PC-3 (cell line): ENCODE measurements at regions not wholly inside any gene's neighbourhood (a gene's known extent, or its start where the extent isn't known, plus 50 kb on each side); places are given as distances from the start of the nearest gene placed in this dataset.

ENCODE experiments used
- ATAC-seq: fragments of 200-7000 bp; cut with Tn5 transposase; 2 replicates; pipeline ENCODE4 v1.9.1; 2020; ENCODE audit warnings: mild to moderate bottlenecking, moderate library complexity
- BruUV-seq: library from RNA; stranded (reverse); fragments of 400-500 nt; replicated peaks from 2 replicates; lab custom pipeline; 2021; lab: Mats Ljungman, UMichigan
- CTCF ChIA-PET: fragments of 300-600 bp; sonication (Branson Sonifier 250); formaldehyde crosslinking; loops from one replicate; lab custom pipeline; 2022; ENCODE audit warnings: antibody characterized with exemption; lab: Charles Lee
- POLR2A ChIA-PET: fragments of 300-600 bp; sonication (Branson Sonifier 250); formaldehyde crosslinking; loops from one replicate; lab custom pipeline; 2022; ENCODE audit warnings: antibody characterized with exemption; ENCODE audit not compliant: unreplicated experiment; lab: Charles Lee
- DNase-seq: peaks from one replicate; pipeline ENCODE4 v3.0.0-alpha.2; 2015
- H2AFZ ChIP-seq: fragments of 300-600 bp; sonication (generic); 2 replicates; pipeline ENCODE4 v1.6.0; 2016; ENCODE audit warnings: antibody characterized with exemption, low read length
- H3F3A ChIP-seq: fragments of 300-600 bp; sonication (generic); one replicate; pipeline ENCODE4 v1.6.0; 2017; ENCODE audit warnings: antibody characterized with exemption, low read length, control low read depth, mild to moderate bottlenecking; ENCODE audit not compliant: unreplicated experiment
- H3K27ac ChIP-seq: fragments of 300-600 bp; sonication (generic); 2 replicates; pipeline ENCODE4 v1.5.1; 2016; ENCODE audit warnings: mild to moderate bottlenecking, low read length
- H3K27me3 ChIP-seq: fragments of 300-600 bp; sonication (generic); 2 replicates; pipeline ENCODE4 v1.6.1; 2016; ENCODE audit warnings: low read length, mixed read lengths
- H3K36me3 ChIP-seq: fragments of 300-600 bp; sonication (generic); 2 replicates; pipeline ENCODE4 v1.6.1; 2016; ENCODE audit warnings: low read depth, mixed run types, low read length, mixed read lengths
- H3K4me1 ChIP-seq: fragments of 300-600 bp; sonication (generic); 2 replicates; pipeline ENCODE4 v1.5.1; 2016; ENCODE audit warnings: low read length; ENCODE audit not compliant: insufficient read depth
- H3K4me2 ChIP-seq: fragments of 300-600 bp; sonication (generic); 2 replicates; pipeline ENCODE4 v1.6.0; 2016; ENCODE audit warnings: low read length
- H3K4me3 ChIP-seq: fragments of 300-600 bp; sonication (generic); 2 replicates; pipeline ENCODE4 v1.5.1; 2016; ENCODE audit warnings: mild to moderate bottlenecking, low read length, mixed read lengths
- H3K79me2 ChIP-seq: fragments of 300-600 bp; sonication (generic); 2 replicates; pipeline ENCODE4 v1.6.1; 2017; ENCODE audit warnings: low read length, mixed read lengths
- H3K9ac ChIP-seq: fragments of 300-600 bp; sonication (generic); 2 replicates; pipeline ENCODE4 v1.6.0; 2016; ENCODE audit warnings: mild to moderate bottlenecking, low read length
- H3K9me2 ChIP-seq: fragments of 300-600 bp; sonication (generic); replicated peaks from 2 replicates; pipeline ENCODE4 v1.6.1; 2016; ENCODE audit warnings: mixed run types, low read length, mixed read lengths
- H3K9me3 ChIP-seq: fragments of 300-600 bp; sonication (generic); 2 replicates; pipeline ENCODE4 v1.6.1; 2016; ENCODE audit warnings: low read length, mixed read lengths
- H4K20me1 ChIP-seq: fragments of 300-600 bp; sonication (generic); 2 replicates; pipeline ENCODE4 v1.6.1; 2016; ENCODE audit warnings: low read length, mixed read lengths
- EZH2 ChIP-seq: fragments of 300-600 bp; sonication (generic); IDR thresholded peaks from one replicate; pipeline ENCODE4 v1.6.1; 2017; ENCODE audit warnings: antibody characterized with exemption, mild to moderate bottlenecking, low read length; ENCODE audit not compliant: unreplicated experiment
- EZH2phosphoT487 ChIP-seq: fragments of 300-600 bp; sonication (generic); IDR thresholded peaks from 2 replicates; pipeline ENCODE4 v1.6.1; 2018; ENCODE audit warnings: mild to moderate bottlenecking, antibody characterized with exemption, low read length, borderline replicate concordance
- intact Hi-C: fragments of 100-400 bp; cut with micrococcal nuclease; formaldehyde crosslinking; loops from 2 replicates; pipeline ENCODE4 v1.9.0; 2023
- TF ChIP-seq, protein P1 (sequence below): fragments of 300-600 bp; sonication (generic); conservative IDR thresholded peaks from 2 replicates; pipeline ENCODE4 v1.5.1; 2017; ENCODE audit warnings: antibody characterized with exemption, low read depth, mild to moderate bottlenecking, low read length

DNA sequence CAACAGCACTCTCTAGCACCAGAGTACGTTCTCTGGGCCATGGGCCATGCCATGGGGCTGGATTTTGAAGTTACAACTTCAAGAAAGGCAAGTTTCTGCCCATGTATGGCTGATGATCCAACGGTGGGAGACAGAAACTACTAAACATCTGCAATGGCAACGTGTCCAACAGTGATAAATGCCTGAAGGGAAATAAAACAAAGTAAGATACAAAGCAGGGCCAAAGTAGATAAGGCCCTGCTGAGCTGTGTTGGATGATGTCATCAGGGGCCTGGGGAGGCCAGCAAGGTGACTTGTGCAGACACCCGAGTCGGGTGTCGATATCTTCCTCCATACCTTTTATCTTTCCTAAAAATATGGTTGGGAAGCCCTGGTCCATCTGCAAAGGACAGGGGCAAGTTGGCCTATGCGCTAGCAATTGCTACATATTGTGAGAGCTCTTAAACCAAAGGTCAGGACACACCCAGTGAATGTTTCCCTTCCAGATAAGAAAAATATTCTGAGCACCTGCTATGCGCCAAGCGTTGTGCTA, 487.2 kb downstream of the MN1 start:
- H3K4me1 ChIP-seq, result no peaks in the 10 kb centered on the region
- H3K27me3 ChIP-seq, result peaks cover 17% of the 10 kb centered on the region
- no peaks in the 10 kb centered on the region for H3K79me2 ChIP-seq
- intact Hi-C loops, result no loop called here
- no peak overlapping the region for H3K4me3 ChIP-seq
- H3K4me2 ChIP-seq, result no peak overlapping the region
- no peaks in the 10 kb centered on the region for H3F3A ChIP-seq
- TF ChIP-seq, protein P1, sequence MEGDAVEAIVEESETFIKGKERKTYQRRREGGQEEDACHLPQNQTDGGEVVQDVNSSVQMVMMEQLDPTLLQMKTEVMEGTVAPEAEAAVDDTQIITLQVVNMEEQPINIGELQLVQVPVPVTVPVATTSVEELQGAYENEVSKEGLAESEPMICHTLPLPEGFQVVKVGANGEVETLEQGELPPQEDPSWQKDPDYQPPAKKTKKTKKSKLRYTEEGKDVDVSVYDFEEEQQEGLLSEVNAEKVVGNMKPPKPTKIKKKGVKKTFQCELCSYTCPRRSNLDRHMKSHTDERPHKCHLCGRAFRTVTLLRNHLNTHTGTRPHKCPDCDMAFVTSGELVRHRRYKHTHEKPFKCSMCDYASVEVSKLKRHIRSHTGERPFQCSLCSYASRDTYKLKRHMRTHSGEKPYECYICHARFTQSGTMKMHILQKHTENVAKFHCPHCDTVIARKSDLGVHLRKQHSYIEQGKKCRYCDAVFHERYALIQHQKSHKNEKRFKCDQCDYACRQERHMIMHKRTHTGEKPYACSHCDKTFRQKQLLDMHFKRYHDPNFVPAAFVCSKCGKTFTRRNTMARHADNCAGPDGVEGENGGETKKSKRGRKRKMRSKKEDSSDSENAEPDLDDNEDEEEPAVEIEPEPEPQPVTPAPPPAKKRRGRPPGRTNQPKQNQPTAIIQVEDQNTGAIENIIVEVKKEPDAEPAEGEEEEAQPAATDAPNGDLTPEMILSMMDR, result no peak
- TF ChIP-seq EZH2phosphoT487 (no peak), EZH2 (no peak)
- H3K27ac ChIP-seq, result no peak overlapping the region
- H4K20me1 ChIP-seq, result no peaks in the 10 kb centered on the region
- BruUV-seq, result no TSS peak
- no peak for DNase-seq
- no peak overlapping the region for H2AFZ ChIP-seq
- CTCF ChIA-PET, result no interaction called here
- no peak for ATAC-seq
- H3K9me3 ChIP-seq, result no peaks in the 10 kb centered on the region
- no peak overlapping the region for H3K9ac ChIP-seq
- H3K36me3 ChIP-seq, result no peaks in the 10 kb centered on the region
- POLR2A ChIA-PET, result no interaction called here
- H3K9me2 ChIP-seq, result no peaks in the 10 kb centered on the region

DNA sequence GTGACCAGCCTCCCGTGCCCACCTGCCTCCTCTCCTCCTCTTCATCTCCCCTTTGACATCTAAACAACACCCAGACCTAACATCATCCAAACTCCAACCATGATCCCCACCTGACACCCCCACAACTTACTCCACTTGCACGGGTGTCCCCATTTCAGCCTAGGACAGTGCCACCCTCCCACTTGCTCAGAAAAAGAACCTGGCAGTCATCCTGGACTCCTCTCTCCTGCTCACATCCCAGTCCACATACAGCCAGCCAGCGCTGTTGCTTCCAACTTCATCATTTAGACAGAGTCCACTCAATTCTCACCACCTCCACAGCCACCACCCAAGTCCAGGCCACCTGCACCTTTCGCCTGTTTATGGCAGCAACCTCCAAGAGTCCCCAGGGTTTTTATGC, 485.7 kb downstream of the MN1 start:
- H3K27me3 ChIP-seq, result peaks cover 20% of the 10 kb centered on the region
- H3K9me3 ChIP-seq, result no peaks in the 10 kb centered on the region
- ChIA-PET CTCF (no interaction called here), POLR2A (no interaction called here)
- DNase-seq, result no peak
- H3K4me1 ChIP-seq, result no peaks in the 10 kb centered on the region
- intact Hi-C loops, result no loop called here
- no peak overlapping the region for H3K4me3 ChIP-seq
- BruUV-seq, result no TSS peak
- H3F3A ChIP-seq, result no peaks in the 10 kb centered on the region
- TF ChIP-seq EZH2 (no peak), EZH2phosphoT487 (no peak)
- TF ChIP-seq, protein P1, result no peak
- H4K20me1 ChIP-seq, result no peaks in the 10 kb centered on the region
- H3K36me3 ChIP-seq, result no peaks in the 10 kb centered on the region
- H3K9ac ChIP-seq, result no peak overlapping the region
- H3K4me2 ChIP-seq, result no peak overlapping the region
- H2AFZ ChIP-seq, result no peak overlapping the region
- H3K79me2 ChIP-seq, result no peaks in the 10 kb centered on the region
- ATAC-seq, result no peak
- no peaks in the 10 kb centered on the region for H3K9me2 ChIP-seq
- H3K27ac ChIP-seq, result no peak overlapping the region

DNA sequence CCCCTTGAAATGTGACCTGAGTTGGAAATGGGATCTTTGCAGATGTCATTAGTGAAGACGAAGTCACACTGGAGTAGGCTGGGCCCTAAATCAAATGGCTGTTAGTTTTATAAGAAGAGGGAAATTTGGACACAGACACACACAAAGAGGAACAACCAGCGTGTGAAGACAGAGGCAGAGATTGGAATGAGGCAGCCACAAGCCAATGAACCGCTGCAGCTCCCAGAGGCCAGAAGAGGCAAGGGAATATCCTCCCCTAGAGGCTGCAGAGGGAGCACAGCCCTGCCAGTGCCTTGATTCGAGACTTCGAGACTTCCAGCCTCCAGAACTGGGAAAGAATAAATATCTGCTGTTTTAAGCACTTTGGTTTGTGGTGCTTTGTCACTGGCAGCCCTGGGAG, 484.5 kb downstream of the MN1 start:
- Histone ChIP-seq H3K9me3 (no peaks in the 10 kb centered on the region), H3K9me2 (no peaks in the 10 kb centered on the region), H4K20me1 (no peaks in the 10 kb centered on the region), H2AFZ (no peak overlapping the region), H3F3A (no peaks in the 10 kb centered on the region), H3K4me3 (no peak overlapping the region), H3K9ac (no peak overlapping the region), H3K79me2 (no peaks in the 10 kb centered on the region), H3K36me3 (no peaks in the 10 kb centered on the region), H3K4me2 (no peak overlapping the region), H3K27ac (no peak overlapping the region), H3K27me3 (peaks cover 21% of the 10 kb centered on the region), H3K4me1 (no peaks in the 10 kb centered on the region)
- intact Hi-C loops, result no loop called here
- ATAC-seq, result no peak
- no peak for TF ChIP-seq EZH2phosphoT487
- TF ChIP-seq EZH2, result no peak
- no peak for DNase-seq
- BruUV-seq, result no TSS peak
- ChIA-PET POLR2A (no interaction called here), CTCF (no interaction called here)
